HUES6 (cell line): ENCODE measurements at regions not wholly inside any gene's neighbourhood (a gene's known extent, or its start where the extent isn't known, plus 50 kb on each side); places are given as distances from the start of the nearest gene placed in this dataset.

Experiments used
- H3K27ac ChIP-seq: 2 replicates; pipeline ENCODE4 v1.7.0; 2013; ENCODE audit warnings: low read depth, mild to moderate bottlenecking, low read length, inconsistent platforms
- H3K27me3 ChIP-seq: 2 replicates; pipeline ENCODE4 v1.6.1; 2013; ENCODE audit warnings: low read length; ENCODE audit not compliant: control insufficient read depth, insufficient read depth
- H3K36me3 ChIP-seq: 2 replicates; pipeline ENCODE4 v1.6.1; 2013; ENCODE audit warnings: low read length; ENCODE audit not compliant: control insufficient read depth, insufficient read depth
- H3K4me1 ChIP-seq: 2 replicates; pipeline ENCODE4 v1.6.1; 2013; ENCODE audit warnings: low read length; ENCODE audit not compliant: control insufficient read depth, insufficient read depth
- H3K4me3 ChIP-seq: 2 replicates; pipeline ENCODE4 v1.5.1; 2013; ENCODE audit warnings: low read depth, low read length
- H3K9ac ChIP-seq: one replicate; pipeline ENCODE4 v1.6.1; 2013; ENCODE audit warnings: mild to moderate bottlenecking, low read length
- H3K9me3 ChIP-seq: 2 replicates; pipeline ENCODE4 v1.6.1; 2013; ENCODE audit warnings: low read depth, low read length; ENCODE audit not compliant: control insufficient read depth, insufficient read depth

DNA sequence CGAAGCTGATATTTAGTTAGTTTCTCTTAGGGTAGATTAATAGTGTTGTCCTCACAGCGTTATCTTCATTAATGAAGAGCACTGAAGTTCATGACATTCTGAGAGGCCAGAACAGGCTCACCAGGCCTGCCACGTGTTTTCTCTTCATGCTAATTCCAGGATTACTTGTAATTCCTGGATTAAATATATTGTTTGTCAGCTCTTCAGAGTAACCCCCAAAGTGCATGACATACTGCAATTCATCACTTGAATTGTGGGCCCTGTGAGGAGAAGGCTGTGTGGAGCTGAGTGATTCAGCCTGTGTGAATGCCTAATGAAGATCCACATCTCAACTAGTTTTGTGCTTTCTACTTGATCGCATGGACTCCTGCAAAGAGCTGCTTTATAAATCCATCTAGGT, 401.0 kb upstream of the ADAMTSL1 start:
- no peaks in the 10 kb centered on the region for H3K36me3 ChIP-seq
- H3K4me1 ChIP-seq, result no peaks in the 10 kb centered on the region
- H3K27ac ChIP-seq, result no peak overlapping the region
- no peak overlapping the region for H3K9ac ChIP-seq
- no peaks in the 10 kb centered on the region for H3K9me3 ChIP-seq
- no peaks in the 10 kb centered on the region for H3K27me3 ChIP-seq
- no peak overlapping the region for H3K4me3 ChIP-seq

- H3K27ac ChIP-seq, result no peak overlapping the region
- no peak overlapping the region for H3K4me3 ChIP-seq
- no peaks in the 10 kb centered on the region for H3K27me3 ChIP-seq
- no peaks in the 10 kb centered on the region for H3K9me3 ChIP-seq
- H3K9ac ChIP-seq, result no peak overlapping the region
- no peaks in the 10 kb centered on the region for H3K36me3 ChIP-seq
- H3K4me1 ChIP-seq, result no peaks in the 10 kb centered on the region
Measured at GRCh38 chr9:18074041-18074440, 399.9 kb upstream of the ADAMTSL1 start.

- Histone ChIP-seq H3K36me3 (no peaks in the 10 kb centered on the region), H3K27ac (no peak overlapping the region), H3K9me3 (no peaks in the 10 kb centered on the region), H3K9ac (no peak overlapping the region), H3K27me3 (no peaks in the 10 kb centered on the region), H3K4me3 (no peak overlapping the region), H3K4me1 (no peaks in the 10 kb centered on the region)
Measured at GRCh38 chr9:18075253-18075952, 398.6 kb upstream of the ADAMTSL1 start.

- no peak overlapping the region for H3K9ac ChIP-seq
- no peak overlapping the region for H3K4me3 ChIP-seq
- no peaks in the 10 kb centered on the region for H3K9me3 ChIP-seq
- H3K36me3 ChIP-seq, result no peaks in the 10 kb centered on the region
- no peaks in the 10 kb centered on the region for H3K4me1 ChIP-seq
- no peak overlapping the region for H3K27ac ChIP-seq
- no peaks in the 10 kb centered on the region for H3K27me3 ChIP-seq
Measured at GRCh38 chr9:18077941-18078678, 395.8 kb upstream of the ADAMTSL1 start.

- Histone ChIP-seq H3K27me3 (no peaks in the 10 kb centered on the region), H3K9me3 (no peaks in the 10 kb centered on the region), H3K9ac (no peak overlapping the region), H3K4me1 (no peaks in the 10 kb centered on the region), H3K27ac (no peak overlapping the region), H3K4me3 (no peak overlapping the region), H3K36me3 (no peaks in the 10 kb centered on the region)
Measured at GRCh38 chr9:18092138-18092537, 381.8 kb upstream of the ADAMTSL1 start.

GRCh38 chr9:18106006-18106560, 367.9 kb upstream of the ADAMTSL1 start:
- Histone ChIP-seq H3K36me3 (no peaks in the 10 kb centered on the region), H3K9ac (no peak overlapping the region), H3K4me3 (no peak overlapping the region), H3K9me3 (no peaks in the 10 kb centered on the region), H3K4me1 (no peaks in the 10 kb centered on the region), H3K27ac (no peak overlapping the region), H3K27me3 (no peaks in the 10 kb centered on the region)

DNA sequence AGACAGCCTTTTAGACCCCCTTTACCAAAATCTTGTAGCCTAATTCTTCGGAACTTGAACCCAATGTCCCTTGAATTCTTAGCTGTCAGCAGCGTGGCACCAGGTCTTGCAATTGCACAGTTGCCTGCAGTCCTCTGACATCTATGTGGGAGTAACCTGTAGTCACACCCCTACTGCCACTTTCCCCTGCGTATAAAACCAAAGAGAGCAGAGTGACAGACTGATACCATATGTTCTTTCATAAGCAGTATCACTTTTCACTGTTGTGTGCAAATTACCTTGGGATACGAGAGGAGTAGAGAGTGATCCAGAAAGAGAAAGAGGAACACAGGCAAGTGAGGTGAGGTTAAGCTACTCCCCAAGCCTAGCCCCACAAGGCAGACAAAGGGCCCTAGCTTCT, 364.3 kb upstream of the ADAMTSL1 start:
- Histone ChIP-seq H3K4me1 (no peaks in the 10 kb centered on the region), H3K9me3 (no peaks in the 10 kb centered on the region), H3K9ac (no peak overlapping the region), H3K36me3 (no peaks in the 10 kb centered on the region), H3K27ac (no peak overlapping the region), H3K4me3 (no peak overlapping the region), H3K27me3 (no peaks in the 10 kb centered on the region)

DNA sequence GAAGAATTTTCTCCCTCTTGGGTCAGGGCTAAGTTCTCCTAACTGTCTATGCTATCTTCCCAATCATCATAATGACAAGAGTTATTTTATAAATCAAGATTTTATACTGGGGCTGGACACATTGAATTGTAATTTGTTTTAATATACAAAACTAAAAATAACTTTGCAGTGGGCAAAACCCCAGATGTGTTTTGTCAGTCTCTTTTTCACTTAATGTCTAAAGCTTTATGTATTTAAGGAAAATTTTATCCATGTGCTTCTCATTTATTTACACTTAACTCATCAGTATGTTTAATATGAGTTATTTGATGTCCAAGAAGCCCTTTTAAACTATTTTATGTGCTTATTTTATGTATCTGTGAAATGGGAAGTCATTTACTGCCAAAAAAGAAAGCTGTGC, 362.8 kb upstream of the ADAMTSL1 start:
- H3K27ac ChIP-seq, result no peak overlapping the region
- H3K4me3 ChIP-seq, result no peak overlapping the region
- no peaks in the 10 kb centered on the region for H3K9me3 ChIP-seq
- no peaks in the 10 kb centered on the region for H3K36me3 ChIP-seq
- no peaks in the 10 kb centered on the region for H3K27me3 ChIP-seq
- H3K4me1 ChIP-seq, result no peaks in the 10 kb centered on the region
- H3K9ac ChIP-seq, result no peak overlapping the region

- Histone ChIP-seq H3K36me3 (no peaks in the 10 kb centered on the region), H3K4me1 (no peaks in the 10 kb centered on the region)
Measured at GRCh38 chr9:18114559-18115475, 359.1 kb upstream of the ADAMTSL1 start.

DNA sequence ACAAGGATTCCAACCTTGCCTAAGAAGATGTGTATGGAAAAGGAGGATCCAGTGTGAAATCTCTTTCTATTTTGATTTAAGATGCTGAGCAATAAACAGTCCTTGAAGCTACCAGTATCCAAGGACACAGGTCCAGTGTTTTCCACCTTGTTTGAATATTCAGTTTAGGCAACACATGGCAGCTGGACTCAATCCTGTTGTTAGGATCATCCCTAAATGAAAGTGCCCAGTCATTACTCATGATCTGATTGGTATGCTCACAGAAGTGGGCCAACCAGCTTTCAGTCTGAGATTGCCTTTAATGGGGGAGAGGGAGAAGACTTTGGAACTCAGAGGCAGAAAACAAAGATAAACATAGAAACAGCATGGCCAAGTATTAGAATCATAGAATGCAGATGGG, 355.7 kb upstream of the ADAMTSL1 start:
- Histone ChIP-seq H3K27ac (no peak overlapping the region), H3K4me1 (no peaks in the 10 kb centered on the region), H3K36me3 (no peaks in the 10 kb centered on the region), H3K27me3 (no peaks in the 10 kb centered on the region), H3K9ac (no peak overlapping the region), H3K9me3 (no peaks in the 10 kb centered on the region), H3K4me3 (no peak overlapping the region)

More at GRCh38 chr9:18114559-18115475, 359.1 kb upstream of the ADAMTSL1 start:
- no peak overlapping the region for H3K9ac ChIP-seq
- H3K27me3 ChIP-seq, result no peaks in the 10 kb centered on the region
- no peak overlapping the region for H3K27ac ChIP-seq
- H3K4me3 ChIP-seq, result no peak overlapping the region
- H3K9me3 ChIP-seq, result no peaks in the 10 kb centered on the region
